Liver (tissue), 8 donors: ENCODE measurements at regions not wholly inside any gene's neighbourhood (a gene's known extent, or its start where the extent isn't known, plus 50 kb on each side); places are given as distances from the start of the nearest gene placed in this dataset.

Experiments used
- DNase-seq: peaks from one replicate; pipeline ENCODE4 v3.0.0-alpha.2; 2017; ENCODE audit warnings: low spot score
- H3K27ac ChIP-seq, 2 donors: one replicate each; pipeline ENCODE4 v1.7.0; 2013; ENCODE audit warnings: inconsistent platforms in 2 of 2, low read length in 2 of 2, control low read depth in 1 of 2, low read depth in 1 of 2, mild to moderate bottlenecking in 1 of 2
- H3K27me3 ChIP-seq, 4 donors: one replicate each; pipeline versions ENCODE4 v1.6.1 to v1.7.0; 2013; ENCODE audit warnings: low read length in 3 of 4, inconsistent platforms in 1 of 4, mild to moderate bottlenecking in 1 of 4, moderate library complexity in 1 of 4; ENCODE audit not compliant: control insufficient read depth in 4 of 4, insufficient read depth in 4 of 4
- H3K36me3 ChIP-seq, 4 donors: one replicate each; pipeline versions ENCODE4 v1.6.1 to v1.7.0; 2013; ENCODE audit warnings: low read length in 3 of 4, mild to moderate bottlenecking in 3 of 4, low read depth in 1 of 4, moderate library complexity in 1 of 4; ENCODE audit not compliant: control insufficient read depth in 4 of 4, insufficient read depth in 3 of 4
- H3K4me1 ChIP-seq, 4 donors: one replicate each; pipeline versions ENCODE4 v1.6.1 to v1.7.0; 2013; ENCODE audit warnings: low read length in 3 of 4, mild to moderate bottlenecking in 3 of 4, moderate library complexity in 1 of 4; ENCODE audit not compliant: control insufficient read depth in 4 of 4, insufficient read depth in 4 of 4
- H3K4me3 ChIP-seq, 3 donors: one replicate each; pipeline versions ENCODE4 v1.6.1 to v1.7.0; 2013; ENCODE audit warnings: low read length in 3 of 3, control low read depth in 1 of 3, low read depth in 1 of 3, mild to moderate bottlenecking in 1 of 3
- H3K9ac ChIP-seq, 2 donors: one replicate each; pipeline ENCODE4 v1.7.0; 2013; ENCODE audit warnings: low read length in 2 of 2, mild to moderate bottlenecking in 2 of 2, moderate library complexity in 2 of 2, control low read depth in 1 of 2, low read depth in 1 of 2
- H3K9me3 ChIP-seq, 4 donors: one replicate each; pipeline versions ENCODE4 v1.6.1 to v1.7.0; 2013; ENCODE audit warnings: low read length in 3 of 4; ENCODE audit not compliant: control insufficient read depth in 4 of 4
- EGR1 ChIP-seq, 2 donors: IDR thresholded peaks; 2 replicates each; pipeline ENCODE4 v1.6.1; 2016 to 2018; ENCODE audit warnings: antibody characterized with exemption in 2 of 2, low read depth in 2 of 2
- FOXA1 ChIP-seq: IDR thresholded peaks from 2 replicates; pipeline ENCODE4 v1.6.1; 2016; ENCODE audit warnings: antibody characterized with exemption
- FOXA2 ChIP-seq: IDR thresholded peaks from 2 replicates; pipeline ENCODE4 v1.6.1; 2016; ENCODE audit warnings: antibody characterized with exemption
- GABPA ChIP-seq, 2 donors: IDR thresholded peaks in 1 of 2; conservative IDR thresholded peaks in 1 of 2; 2 replicates each; pipeline ENCODE4 v1.6.1; 2016; ENCODE audit warnings: antibody characterized with exemption in 2 of 2, mild to moderate bottlenecking in 1 of 2, moderate library complexity in 1 of 2
- HNF4A ChIP-seq, 2 donors: conservative IDR thresholded peaks; 2 replicates each; pipeline ENCODE4 v1.6.1; 2016; ENCODE audit warnings: antibody characterized with exemption in 2 of 2, mild to moderate bottlenecking in 2 of 2
- HNF4G ChIP-seq: IDR thresholded peaks from 2 replicates; pipeline ENCODE4 v1.6.1; 2016; ENCODE audit warnings: antibody characterized with exemption
- JUND ChIP-seq, 2 donors: IDR thresholded peaks; 2 replicates each; pipeline ENCODE4 v1.6.1; 2016; ENCODE audit warnings: antibody characterized with exemption in 2 of 2
- MAX ChIP-seq: IDR thresholded peaks from 2 replicates; pipeline ENCODE4 v1.6.1; 2016; ENCODE audit warnings: antibody characterized with exemption
- NR2F2 ChIP-seq: IDR thresholded peaks from 2 replicates; pipeline ENCODE4 v1.6.1; 2016; ENCODE audit warnings: antibody characterized with exemption
- RAD21 ChIP-seq, 2 donors: IDR thresholded peaks; 2 replicates each; pipeline ENCODE4 v1.6.1; 2016; ENCODE audit warnings: antibody characterized with exemption in 2 of 2, mild to moderate bottlenecking in 2 of 2
- REST ChIP-seq: IDR thresholded peaks from 2 replicates; pipeline ENCODE4 v1.6.1; 2016; ENCODE audit warnings: antibody characterized with exemption, mild to moderate bottlenecking
- RXRA ChIP-seq, 2 donors: IDR thresholded peaks; 2 replicates each; pipeline ENCODE4 v1.6.1; 2017 to 2018; ENCODE audit warnings: antibody characterized with exemption in 2 of 2, mild to moderate bottlenecking in 1 of 2
- SP1 ChIP-seq: IDR thresholded peaks from 2 replicates; pipeline ENCODE4 v1.6.1; 2018; ENCODE audit warnings: antibody characterized with exemption, mild to moderate bottlenecking
- TAF1 ChIP-seq: conservative IDR thresholded peaks from 2 replicates; pipeline ENCODE4 v1.6.1; 2016; ENCODE audit warnings: antibody characterized with exemption, mild to moderate bottlenecking
- YY1 ChIP-seq: IDR thresholded peaks from 2 replicates; pipeline ENCODE4 v1.6.1; 2016; ENCODE audit warnings: antibody characterized with exemption, mild to moderate bottlenecking
- ZBTB33 ChIP-seq: IDR thresholded peaks from 2 replicates; pipeline ENCODE4 v1.6.1; 2016; ENCODE audit warnings: antibody characterized with exemption
- WGBS: extraction: QIAGEN DNeasy Blood & Tissue Kit; methylation state at CpG from one replicate; pipeline ENCODE4 v1.1.7; 2013; 5-methylcytosine and 5-hydroxymethylcytosine counted together
- TF ChIP-seq, protein P1 (sequence below): IDR thresholded peaks from 2 replicates; pipeline ENCODE4 v1.6.1; 2016; ENCODE audit warnings: antibody characterized with exemption
- TF ChIP-seq, protein P2 (sequence below): fragments of 150-350 bp; IDR thresholded peaks from 2 replicates; pipeline ENCODE4 v1.5.1; 2017; ENCODE audit warnings: improper control_type of control experiment, low read depth, low read length; ENCODE audit not compliant: missing input control
- donor health status: healthy.
- donor health status: healthy.
- donor health status: healthy.
- donor health status: healthy.
- donor health status: healthy.

DNA sequence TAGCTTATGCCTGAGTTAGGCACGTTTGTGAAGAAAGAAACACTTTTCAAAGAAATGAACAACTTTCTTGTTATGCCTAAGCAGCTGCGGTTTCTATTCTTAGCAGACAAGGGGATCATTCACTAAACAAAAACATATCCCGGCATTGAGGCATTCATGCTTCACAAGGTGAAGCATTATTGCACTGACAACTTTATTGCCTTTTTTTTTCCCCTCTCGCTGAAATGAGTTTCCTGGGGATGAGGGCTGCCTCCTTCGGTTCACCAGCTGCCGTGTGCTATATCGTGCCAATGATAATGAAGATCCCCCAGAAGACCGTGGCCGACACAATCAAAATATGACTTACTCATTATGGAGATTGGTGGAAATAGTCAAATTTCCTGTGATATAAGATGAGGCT lies 288.2 kb upstream of the ST6GAL2 start:
- H3K4me3 ChIP-seq, result no peak overlapping the region
- no peak overlapping the region for H3K27ac ChIP-seq
- H3K9ac ChIP-seq, result no peak overlapping the region
- H3K27me3 ChIP-seq, result no peaks in the 10 kb centered on the region
- no peak for TF ChIP-seq NR2F2
- no peak for TF ChIP-seq HNF4A (conservative IDR thresholded peaks at IDR 0.05)
- TF ChIP-seq, protein P1, sequence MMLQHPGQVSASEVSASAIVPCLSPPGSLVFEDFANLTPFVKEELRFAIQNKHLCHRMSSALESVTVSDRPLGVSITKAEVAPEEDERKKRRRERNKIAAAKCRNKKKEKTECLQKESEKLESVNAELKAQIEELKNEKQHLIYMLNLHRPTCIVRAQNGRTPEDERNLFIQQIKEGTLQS, result no peak
- no peak for TF ChIP-seq TAF1
- no peak for TF ChIP-seq MAX
- TF ChIP-seq HNF4G, result no peak
- no peak for TF ChIP-seq FOXA2
- TF ChIP-seq REST, result no peak
- TF ChIP-seq ZBTB33, result no peak
- no peak for TF ChIP-seq RXRA (IDR thresholded peaks at IDR 0.05)
- TF ChIP-seq, protein P2, sequence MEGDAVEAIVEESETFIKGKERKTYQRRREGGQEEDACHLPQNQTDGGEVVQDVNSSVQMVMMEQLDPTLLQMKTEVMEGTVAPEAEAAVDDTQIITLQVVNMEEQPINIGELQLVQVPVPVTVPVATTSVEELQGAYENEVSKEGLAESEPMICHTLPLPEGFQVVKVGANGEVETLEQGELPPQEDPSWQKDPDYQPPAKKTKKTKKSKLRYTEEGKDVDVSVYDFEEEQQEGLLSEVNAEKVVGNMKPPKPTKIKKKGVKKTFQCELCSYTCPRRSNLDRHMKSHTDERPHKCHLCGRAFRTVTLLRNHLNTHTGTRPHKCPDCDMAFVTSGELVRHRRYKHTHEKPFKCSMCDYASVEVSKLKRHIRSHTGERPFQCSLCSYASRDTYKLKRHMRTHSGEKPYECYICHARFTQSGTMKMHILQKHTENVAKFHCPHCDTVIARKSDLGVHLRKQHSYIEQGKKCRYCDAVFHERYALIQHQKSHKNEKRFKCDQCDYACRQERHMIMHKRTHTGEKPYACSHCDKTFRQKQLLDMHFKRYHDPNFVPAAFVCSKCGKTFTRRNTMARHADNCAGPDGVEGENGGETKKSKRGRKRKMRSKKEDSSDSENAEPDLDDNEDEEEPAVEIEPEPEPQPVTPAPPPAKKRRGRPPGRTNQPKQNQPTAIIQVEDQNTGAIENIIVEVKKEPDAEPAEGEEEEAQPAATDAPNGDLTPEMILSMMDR, result no peak
- no peak for TF ChIP-seq GABPA (IDR thresholded peaks at IDR 0.05 in 1 of 2, conservative IDR thresholded peaks at IDR 0.05 in 1 of 2)
- TF ChIP-seq YY1, result no peak
- TF ChIP-seq FOXA1, result no peak
- TF ChIP-seq RAD21 (IDR thresholded peaks at IDR 0.05), result no peak
- TF ChIP-seq SP1, result no peak
- no peak for TF ChIP-seq EGR1 (IDR thresholded peaks at IDR 0.05; ENCODE audit: low read depth in 2 of 2)
- TF ChIP-seq JUND (IDR thresholded peaks at IDR 0.05), result no peak
- peaks cover 0 to 3% (median 0%) of the 10 kb centered on the region in 4 donors for H3K9me3 ChIP-seq
- no peaks in the 10 kb centered on the region for H3K4me1 ChIP-seq
- 73% methylated on average over 9 of the region's 9 CpGs for WGBS
- H3K36me3 ChIP-seq, result no peaks in the 10 kb centered on the region
- no peak for DNase-seq

- H3K36me3 ChIP-seq, result no peaks in the 10 kb centered on the region
- H3K9ac ChIP-seq, result no peak overlapping the region
- DNase-seq, result no peak
- H3K27me3 ChIP-seq, result no peaks in the 10 kb centered on the region
- TF ChIP-seq RXRA (IDR thresholded peaks at IDR 0.05) (no peak), GABPA (IDR thresholded peaks at IDR 0.05 in 1 of 2, conservative IDR thresholded peaks at IDR 0.05 in 1 of 2) (no peak), MAX (no peak), ZBTB33 (no peak), JUND (IDR thresholded peaks at IDR 0.05) (no peak), FOXA1 (no peak), REST (no peak), HNF4G (no peak), YY1 (no peak)
- TF ChIP-seq, protein P1, result no peak
- H3K4me3 ChIP-seq, result no peak overlapping the region
- H3K4me1 ChIP-seq, result no peaks in the 10 kb centered on the region
- H3K9me3 ChIP-seq, result peaks cover 0 to 1% (median 0%) of the 10 kb centered on the region in 4 donors
- H3K27ac ChIP-seq, result no peak overlapping the region
- 60% methylated on average over 4 of the region's 4 CpGs for WGBS
Measured at GRCh38 chr2:107182981-107183380, 297.0 kb upstream of the ST6GAL2 start.
